ENCODE measurements at regions not wholly inside any gene's neighbourhood (a gene's known extent, or its start where the extent isn't known, plus 50 kb on each side); places are given as distances from the start of the nearest gene placed in this dataset.

DNA sequence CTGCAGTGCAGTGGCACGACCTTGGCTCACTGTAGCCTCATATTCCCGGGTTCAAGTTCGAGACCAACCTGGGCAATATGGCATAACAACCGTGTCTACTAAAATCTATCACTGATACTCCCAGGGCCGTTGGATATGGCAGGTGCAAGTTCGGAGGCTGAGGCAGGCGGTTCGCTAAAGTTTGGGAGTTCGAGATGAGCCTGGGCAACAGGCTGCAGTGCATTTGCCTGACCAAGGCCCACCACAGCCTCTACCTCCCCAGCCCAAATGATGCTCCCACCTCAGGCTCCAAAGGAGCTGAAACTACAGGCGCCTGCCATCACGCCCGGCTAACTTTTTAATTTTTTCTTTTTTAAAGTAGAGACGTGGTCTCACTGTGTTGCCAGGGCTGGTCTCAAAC is 177.1 kb upstream of the ALG10B start:
- DNase-seq, result no peak

DNA sequence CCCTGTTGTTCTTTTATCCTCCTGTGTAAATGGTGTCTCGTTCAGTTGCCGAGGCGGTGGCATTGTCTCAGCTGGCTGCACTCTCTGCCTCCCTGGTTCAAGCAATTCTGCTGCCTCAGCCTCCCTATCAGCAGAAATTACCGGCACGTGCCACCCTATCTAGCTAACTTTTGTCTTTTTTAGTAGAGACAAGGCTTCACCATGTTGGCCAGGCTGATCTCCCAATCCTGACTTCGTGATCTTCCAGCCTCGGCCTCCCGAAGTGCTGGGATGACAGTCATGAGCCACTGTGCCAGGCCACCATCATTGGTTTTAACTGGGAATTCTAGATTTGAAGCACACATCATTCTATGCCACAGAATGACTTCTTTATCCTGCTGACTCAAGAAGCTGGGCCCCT is 175.3 kb upstream of the ALG10B start:
- DNase-seq, result no peak

GRCh38 chr12:38141861-38142260 is 174.7 kb upstream of the ALG10B start:
- DNase-seq, result no peak

GRCh38 chr12:38142974-38143373 is 173.6 kb upstream of the ALG10B start:
- DNase-seq, result no peak

DNA sequence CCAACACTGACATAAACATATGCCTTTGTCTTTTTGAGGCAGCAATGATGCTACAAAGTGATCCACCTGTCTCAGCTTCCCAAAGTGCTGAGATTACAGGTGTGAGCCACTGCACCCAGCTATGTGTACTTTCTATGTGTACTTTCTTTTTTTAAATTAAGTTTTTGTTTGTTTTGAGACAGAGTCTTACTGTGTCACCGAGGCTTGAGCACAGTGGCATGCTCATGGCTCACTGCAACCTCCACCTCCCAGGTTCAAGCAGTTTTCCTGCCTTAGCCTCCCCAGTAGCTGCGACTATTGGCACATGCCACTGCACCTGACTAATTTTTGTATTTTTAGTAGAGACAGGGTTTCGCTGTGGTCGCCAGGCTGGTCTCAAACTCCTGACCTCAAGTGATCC is 172.5 kb upstream of the ALG10B start:
- DNase-seq, result no peak

- DNase-seq, result no peak
Measured at GRCh38 chr12:38144601-38145436, 171.8 kb upstream of the ALG10B start.

GRCh38 chr12:38149395-38150073 is 167.0 kb upstream of the ALG10B start:
- DNase-seq, result no peak

DNA sequence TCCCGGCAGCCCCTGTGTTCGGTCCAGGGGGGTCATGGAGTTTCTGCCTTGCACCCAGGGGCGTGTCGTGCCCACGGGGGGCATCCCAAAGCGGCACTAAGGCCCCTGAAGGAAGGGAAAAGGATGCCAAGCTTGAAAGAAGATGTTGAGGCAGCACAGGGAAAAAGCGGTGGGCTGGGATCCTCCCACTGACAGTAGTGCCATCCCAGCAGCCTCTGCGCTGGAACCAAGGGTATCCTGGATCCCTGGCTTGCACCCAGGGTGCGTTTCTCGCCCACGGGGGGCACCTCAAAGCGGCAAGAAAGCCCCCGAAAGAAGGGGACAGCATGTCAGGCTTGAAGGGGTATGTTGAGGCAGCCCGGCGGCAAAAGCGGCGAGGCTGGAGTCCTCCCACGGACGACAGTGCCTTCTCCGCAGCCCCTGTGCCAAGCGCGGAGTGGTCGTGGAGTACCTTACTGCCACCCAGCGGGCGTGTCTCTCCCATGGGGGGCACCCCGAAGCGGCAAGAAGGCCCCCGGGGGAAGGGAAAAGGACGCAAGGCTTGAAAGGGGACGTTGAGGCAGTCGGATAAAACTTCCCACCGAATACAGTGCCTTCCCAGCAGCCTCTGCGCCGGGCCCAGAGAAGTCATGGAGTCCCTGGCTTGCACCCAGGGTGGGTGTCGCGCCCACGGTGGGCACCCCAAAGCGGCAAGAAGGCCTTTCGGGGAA is 164.4 kb upstream of the ALG10B start:
- no peak for DNase-seq

DNA sequence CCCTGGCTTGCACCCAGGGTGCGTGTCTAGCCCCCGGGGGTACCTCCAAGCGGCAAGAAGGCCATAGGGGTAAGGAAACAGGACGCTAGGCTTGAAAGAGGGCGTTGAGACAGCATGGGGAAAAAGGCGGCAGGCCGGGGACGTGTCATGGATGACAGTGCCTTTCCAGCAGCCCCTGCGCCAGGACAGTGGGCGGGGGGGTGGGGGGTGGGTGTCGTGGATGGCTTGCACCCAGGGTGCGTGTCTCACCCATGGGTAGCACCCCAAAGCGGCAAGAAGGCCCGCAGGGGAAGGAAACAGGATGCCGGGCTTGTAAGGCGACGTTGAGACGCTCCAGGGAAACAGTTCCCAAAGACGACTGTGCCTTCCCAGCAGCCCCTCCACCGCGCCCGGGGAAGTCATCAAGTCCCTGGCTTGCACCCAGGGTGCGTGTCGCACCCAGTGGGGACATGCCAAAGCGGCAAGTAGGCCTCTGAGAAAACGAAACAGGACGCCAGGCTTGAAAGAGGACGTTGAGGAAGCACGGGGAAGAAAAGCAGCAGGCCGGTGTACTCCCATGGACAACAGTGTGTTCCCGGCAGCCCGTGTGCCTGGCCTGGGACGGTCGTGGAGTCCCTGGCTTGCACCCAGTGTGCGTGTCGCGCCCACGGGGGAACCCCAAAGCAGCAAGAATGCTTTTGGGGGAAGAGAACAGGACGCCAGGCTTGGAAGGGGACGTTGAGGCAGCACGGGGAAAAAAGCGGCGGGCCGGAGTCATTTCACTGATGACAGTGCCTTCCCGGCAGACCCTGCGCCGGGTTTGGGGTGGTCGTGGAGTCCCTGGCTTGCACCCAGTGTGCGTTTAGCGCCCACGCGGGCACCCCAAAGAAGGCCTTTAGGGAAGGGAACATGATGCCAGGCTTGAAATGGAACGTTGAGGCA is 163.5 kb upstream of the ALG10B start:
- DNase-seq, result no peak

DNA sequence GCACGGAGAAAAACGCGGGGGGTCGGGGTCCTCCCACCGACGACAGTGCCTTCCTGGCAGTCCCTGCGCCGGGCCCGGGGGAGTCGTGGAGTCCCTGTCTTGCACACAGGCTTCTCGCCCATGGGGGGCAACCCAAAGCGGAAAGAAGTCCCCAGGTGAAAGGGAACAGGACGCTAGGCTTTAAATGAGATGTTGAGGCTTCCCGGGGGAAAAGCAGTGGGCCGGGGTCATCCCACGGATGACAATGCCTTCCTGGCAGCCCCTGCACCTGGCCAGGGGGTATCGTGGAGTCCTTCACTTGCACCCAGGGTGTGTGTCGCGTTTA is 162.9 kb upstream of the ALG10B start:
- DNase-seq, result no peak

DNA sequence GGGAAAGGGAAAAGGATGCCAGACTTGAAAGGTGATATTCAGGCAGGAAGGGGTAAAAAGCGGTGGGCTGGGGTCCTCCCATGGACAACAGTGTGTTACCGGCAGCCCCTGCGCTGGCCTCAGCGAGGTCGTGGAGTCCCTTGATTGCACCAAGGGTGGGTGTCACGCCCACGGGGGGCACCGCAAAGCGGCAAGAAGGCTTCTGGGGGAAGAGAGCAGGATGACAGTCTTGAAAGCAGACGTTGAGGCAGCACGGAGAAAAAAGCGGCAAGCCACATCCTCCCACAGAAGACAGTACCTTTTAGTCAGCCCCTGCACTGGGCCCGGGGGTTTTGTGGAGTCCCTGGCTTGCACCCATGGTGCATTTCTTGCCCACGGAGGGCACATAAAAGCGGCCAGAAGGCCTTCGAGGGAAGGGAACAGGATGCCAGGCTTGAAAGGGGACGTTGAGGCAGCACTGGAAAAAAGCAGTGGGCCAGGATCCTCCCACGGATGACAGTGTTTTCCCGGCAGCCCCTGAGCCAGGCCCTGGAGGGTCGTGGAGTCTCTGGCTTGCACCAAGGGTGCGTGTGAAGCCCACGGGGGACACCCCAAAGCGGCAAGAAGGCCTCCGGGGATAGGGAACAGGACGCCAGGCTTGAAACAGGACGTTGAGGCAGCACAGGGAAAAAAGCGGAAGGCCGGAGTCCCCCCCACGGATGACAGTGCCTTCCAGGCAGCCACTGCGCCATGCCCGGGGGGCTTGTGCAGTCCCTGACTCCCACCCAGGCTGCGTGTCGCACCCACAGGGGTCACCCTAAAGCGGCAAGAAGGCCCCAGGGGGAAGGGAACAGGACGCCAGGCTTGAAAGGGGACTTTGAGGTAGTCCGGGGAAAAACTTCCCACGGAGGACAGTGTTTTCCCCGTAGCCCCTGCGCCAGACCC is 162.2 kb upstream of the ALG10B start:
- no peak for DNase-seq

GRCh38 chr12:38155020-38155395 is 161.6 kb upstream of the ALG10B start:
- DNase-seq, result no peak

- no peak for DNase-seq
Measured at GRCh38 chr12:38155526-38156496, 160.8 kb upstream of the ALG10B start.

- no peak for DNase-seq
Measured at GRCh38 chr12:38156497-38157245, 159.9 kb upstream of the ALG10B start.

DNA sequence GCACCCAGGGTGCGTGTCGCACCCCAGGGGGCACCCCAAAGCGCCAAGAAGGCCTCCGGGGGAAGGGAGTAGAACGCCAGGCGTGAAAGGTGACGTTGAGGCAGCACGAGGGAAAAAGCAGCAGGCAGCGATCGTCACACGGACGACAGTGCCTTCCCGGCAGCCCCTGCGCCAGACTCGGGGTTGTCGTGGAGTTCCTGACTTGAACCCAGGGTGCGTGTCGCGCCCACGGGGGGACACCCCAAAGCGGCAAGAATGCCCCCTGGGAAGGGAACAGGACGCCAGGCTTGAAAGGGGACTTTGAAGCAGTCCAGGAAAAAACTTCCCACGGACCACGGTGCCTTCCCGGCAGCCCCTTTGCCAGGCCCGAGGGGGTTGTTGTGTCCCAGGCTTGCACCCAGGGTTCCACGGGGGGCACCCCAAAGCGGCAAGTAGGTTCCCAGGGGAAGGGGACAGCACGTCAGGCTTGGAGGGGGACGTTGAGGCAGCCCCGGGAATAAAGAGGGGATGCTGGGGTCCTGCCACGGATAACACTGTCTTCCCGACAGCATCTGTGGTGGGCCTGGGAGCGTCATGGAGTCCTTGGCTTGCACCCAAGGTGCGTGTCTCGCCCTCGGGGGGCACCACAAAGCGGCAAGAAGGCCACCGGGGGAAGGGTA is 159.2 kb upstream of the ALG10B start:
- no peak for DNase-seq

GRCh38 chr12:38157933-38158401 is 158.6 kb upstream of the ALG10B start:
- DNase-seq, result no peak

- no peak for DNase-seq
Measured at GRCh38 chr12:38158428-38159091, 158.0 kb upstream of the ALG10B start.

DNA sequence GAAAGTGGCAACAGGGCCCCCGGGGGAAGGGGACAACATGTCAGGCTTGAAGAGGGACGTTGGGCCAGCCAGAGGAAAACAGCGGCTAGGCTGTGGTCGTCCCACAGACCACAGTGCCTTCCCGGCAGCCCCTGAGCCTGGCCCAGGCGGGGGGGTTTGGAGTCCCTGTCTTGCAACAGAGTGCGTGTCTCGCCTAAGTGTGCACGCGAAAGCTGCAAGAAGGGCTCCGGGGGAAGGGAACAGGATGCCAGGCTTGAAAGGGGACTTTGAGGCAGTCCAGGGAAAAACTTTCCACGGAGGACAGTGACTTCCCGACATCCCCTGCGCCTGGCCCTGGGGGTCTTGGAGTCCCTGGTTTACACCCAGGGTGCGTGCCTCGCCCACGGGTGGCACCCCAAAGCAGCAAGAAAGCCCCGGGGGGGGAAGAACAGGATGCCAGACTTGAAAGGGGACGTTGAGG is 157.5 kb upstream of the ALG10B start:
- DNase-seq, result no peak
